Endothelial cell of hepatic sinusoid (primary cell): ENCODE measurements at regions not wholly inside any gene's neighbourhood (a gene's known extent, or its start where the extent isn't known, plus 50 kb on each side); places are given as distances from the start of the nearest gene placed in this dataset.
"Not testable (repeated sequence)": the region's sequence is repeated elsewhere in the genome, so short reads cannot be mapped to it uniquely, and the experiment has no call there.

Source experiments
- in situ Hi-C: cut with HindIII; loops from 2 replicates; pipeline ENCODE4 v1.10.0; 2017; ENCODE audit warnings: low sequenced_read_pairs

DNA sequence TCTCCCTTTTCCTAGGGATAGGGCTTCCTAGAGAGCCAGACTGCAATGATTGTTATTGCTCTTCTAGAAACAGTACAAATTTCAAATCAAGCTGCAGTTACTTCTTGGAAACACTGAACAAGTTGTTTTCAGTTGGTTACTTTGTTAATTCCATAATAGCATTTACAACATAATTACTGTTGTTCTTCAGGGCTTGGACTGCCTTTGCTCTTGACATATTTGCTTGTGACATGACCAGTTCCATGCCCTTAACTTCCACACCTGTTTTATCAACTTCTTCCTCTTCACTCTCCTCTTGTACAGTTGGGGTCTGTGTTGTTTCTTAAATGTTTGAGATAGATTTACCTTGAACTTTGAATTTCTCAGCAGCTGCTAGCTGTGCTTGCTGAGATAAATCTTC is 104.4 kb downstream of the SEC23IP start:
- in situ Hi-C loops: no loop called here

GRCh38 chr10:119997429-119997828 is 104.9 kb downstream of the SEC23IP start:
- in situ Hi-C loops: no loop called here

DNA sequence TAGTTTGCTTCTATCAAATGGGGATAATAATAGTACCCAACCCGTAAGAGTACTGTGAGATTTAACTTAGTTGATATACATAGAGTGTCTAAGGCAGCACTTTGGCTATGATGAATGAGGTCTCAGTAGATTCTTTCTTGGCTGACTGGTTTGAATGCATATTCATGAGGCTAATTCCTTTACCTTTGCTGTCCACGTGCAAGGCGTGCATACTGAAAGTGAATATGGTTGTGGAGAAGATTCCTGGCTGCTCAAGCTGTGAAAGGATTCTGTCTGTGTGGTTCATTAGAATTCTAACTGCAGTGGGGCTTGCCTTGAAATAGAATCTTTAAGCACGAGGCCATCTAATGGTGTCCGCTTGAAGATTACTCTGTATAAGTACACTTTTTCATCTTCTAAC is 110.3 kb downstream of the SEC23IP start:
- in situ Hi-C loops: no loop called here

GRCh38 chr10:120005207-120006201 is 113.0 kb downstream of the SEC23IP start:
- in situ Hi-C loops: no loop called here

GRCh38 chr10:120007261-120007660 is 114.7 kb downstream of the SEC23IP start:
- in situ Hi-C loops: no loop called here

- in situ Hi-C loops: no loop called here
Measured at GRCh38 chr10:120011359-120012130, 119.0 kb downstream of the SEC23IP start.

- in situ Hi-C loops: no loop called here
Measured at GRCh38 chr10:120012131-120012400, 119.5 kb downstream of the SEC23IP start.

DNA sequence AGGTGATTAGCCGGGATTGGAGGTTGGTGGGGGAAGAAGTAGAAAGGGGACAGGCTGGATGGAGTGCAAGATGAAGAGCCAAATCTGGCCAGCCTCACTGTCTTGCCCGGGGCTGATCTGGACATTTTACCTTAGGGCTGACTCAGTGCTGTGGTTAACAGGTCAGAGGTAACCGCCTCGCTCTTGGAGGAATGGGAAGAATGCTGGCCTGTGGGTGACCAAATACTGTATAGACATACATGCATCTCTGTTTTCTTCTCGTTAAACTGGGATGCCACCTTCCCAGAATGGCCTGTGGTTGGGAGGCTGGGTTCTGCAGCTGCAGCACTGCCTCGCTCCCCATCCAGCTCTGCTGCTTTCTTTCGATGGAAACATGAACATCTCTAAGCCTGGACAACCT is 120.0 kb downstream of the SEC23IP start:
- in situ Hi-C loops: no loop called here

DNA sequence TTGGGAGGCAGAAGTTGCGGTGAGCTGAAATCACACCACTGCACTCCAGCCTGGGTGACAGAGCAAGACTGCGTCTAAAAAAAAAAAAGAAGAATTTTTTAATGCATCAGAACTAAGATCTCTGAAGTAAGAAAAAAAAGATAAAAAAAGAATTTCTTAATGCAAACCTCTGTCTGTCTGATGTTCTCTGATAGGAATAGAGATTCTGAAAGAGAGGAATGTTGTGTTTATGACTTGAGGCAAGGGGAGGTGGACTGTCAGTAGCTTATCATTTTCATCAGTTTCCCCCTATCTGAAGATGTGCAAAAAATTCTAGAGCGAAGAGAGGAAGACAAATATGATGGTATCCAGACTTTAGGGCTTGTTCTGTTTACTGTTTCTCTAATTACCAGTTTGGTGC is 121.5 kb downstream of the SEC23IP start:
- in situ Hi-C loops: no loop called here

DNA sequence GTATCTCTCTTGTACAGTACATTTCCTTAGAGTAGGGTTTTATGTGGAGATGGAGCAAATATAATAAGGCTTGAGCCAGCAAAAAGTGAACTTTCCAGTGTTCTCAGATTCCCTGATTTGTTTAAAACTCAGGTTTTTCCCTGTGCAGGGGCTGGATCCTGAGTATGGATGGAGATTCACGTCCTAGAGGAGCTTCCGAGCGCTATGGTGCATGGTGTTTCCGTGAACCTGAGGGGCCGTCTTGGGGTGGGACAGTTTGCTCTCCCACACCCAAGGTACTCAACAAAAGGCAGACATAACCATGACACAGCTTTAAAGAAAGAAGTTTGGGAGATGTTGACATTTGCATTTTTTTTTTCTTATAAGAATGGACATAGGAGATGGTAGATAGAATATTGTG is 122.5 kb downstream of the SEC23IP start:
- in situ Hi-C loops: no loop called here

GRCh38 chr10:120016906-120017305 is 124.4 kb downstream of the SEC23IP start:
- in situ Hi-C loops: no loop called here

GRCh38 chr10:120017733-120018417 is 125.3 kb downstream of the SEC23IP start:
- in situ Hi-C loops: no loop called here

DNA sequence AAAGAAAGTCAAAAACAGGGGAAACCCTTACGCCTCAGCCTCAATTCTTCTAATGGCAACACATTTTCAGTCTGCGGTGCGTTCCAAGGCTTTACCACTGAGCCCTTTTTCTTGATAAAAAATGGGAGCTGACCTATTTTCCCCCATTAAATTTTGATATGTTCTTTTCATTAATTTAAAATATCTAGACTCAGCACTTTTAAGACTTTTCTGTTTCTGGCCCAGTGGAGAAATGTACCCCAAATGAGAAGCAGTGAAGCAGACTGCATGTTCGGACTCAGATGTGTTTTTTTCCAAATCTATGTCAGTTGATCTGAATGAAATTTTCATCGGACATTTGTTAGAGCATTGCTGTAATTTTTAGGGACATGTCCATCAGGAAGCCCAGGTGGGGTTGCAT is 126.2 kb downstream of the SEC23IP start:
- in situ Hi-C loops: no loop called here

GRCh38 chr10:120019568-120019967 is 127.0 kb downstream of the SEC23IP start:
- in situ Hi-C loops: no loop called here

- in situ Hi-C loops: no loop called here
Measured at GRCh38 chr10:120022357-120022756, 129.8 kb downstream of the SEC23IP start.

DNA sequence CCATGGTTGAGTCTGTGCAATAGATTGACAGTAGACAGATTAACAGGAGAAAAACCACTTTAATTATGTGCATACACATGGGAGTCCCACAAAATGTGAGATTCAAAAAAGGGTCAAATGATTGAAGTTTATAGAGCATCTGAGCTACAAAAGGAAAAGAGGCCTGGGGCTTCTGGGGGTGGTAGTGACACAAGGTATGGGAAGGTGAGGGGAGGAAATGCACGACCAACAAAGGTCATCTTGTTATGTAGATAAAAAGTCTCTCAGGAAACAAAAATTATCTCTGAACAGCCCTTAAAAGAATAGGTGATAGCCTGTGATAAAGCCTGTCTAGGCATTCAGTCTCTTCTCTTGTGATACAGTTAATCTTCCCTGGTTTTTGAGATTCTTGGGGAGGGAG is 141.7 kb downstream of the SEC23IP start:
- in situ Hi-C loops: no loop called here

- in situ Hi-C loops: no loop called here
Measured at GRCh38 chr10:120039046-120039445, 146.5 kb downstream of the SEC23IP start.

DNA sequence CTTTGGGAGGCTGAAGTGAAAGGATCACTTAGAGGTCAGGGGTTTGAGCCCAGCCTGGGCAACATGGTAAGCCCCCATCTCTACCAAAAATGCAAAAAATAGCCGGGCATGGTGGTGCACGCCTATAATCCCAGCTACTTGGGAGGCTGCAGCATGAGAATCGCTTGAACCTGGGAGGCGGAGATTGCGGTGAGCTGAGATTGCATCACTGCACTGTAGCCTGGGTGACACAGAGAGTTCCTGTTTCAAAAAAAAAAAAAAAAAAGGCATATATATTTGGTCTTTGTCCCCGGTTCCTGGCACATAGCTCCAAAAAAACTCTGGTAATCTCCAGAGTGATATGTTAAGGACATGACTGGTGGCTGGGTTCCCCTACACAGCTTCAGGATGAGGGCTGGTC is 147.3 kb downstream of the SEC23IP start:
- in situ Hi-C loops: no loop called here

DNA sequence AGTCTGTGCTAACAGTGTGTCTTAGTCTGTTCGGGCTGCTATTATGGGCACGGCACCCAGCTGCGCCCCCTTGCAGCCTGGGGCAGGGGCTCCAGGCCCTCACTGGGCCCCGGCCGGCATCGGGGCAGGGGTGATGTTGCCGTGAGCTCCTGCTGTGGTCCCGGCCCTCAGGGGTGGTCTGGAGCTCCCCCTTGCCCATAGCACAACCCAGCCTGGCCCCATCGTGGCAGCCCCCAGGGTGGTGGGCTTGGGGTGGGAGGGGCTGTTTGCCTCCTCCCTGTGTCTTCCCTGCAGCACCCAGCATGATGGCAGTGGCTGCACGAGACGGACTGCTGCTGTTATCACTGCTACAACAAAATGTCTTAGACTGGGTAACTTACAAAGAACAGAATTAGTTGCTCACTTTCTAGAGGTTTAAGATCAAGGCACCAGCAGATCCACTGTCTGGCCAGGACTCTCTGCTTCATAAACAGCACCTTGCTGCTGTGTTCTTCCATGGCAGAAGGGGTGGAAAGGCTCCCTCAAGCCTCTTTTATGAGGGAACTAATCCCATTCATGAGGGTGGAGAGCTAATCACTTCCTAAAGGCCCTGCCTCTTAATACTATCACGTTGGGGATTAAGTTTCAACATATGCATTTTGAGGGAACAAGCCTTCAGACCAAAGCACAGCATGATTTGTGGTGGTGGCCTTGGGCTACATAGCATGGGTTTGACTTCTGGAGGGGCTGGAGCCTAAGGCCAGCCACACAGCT is 149.5 kb downstream of the SEC23IP start:
- in situ Hi-C loops: no loop called here

DNA sequence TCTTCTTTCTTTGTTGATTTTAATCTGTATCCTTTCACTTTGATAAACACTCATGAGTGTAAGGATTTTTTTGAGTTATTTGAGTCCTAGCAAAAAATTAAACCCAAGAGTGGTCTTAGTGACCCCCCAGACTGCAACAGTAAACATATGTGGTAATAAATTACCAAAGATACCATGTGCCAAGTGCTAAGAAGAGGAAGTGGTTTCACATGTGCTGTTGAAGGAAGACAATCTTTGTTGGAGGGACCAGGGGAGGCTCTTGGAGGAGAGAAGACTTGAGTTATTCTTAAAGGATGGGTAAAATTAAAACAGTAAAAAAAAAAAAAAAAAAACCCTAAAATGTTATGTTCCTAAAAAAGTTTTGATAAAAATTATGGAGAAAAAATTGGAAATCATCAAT is 150.2 kb downstream of the SEC23IP start:
- in situ Hi-C loops: no loop called here

GRCh38 chr10:120047373-120047772 is 154.8 kb downstream of the SEC23IP start:
- in situ Hi-C loops: not testable (repeated sequence)
